ENCODE measurements at regions not wholly inside any gene's neighbourhood (a gene's known extent, or its start where the extent isn't known, plus 50 kb on each side); places are given as distances from the start of the nearest gene placed in this dataset.

DNA sequence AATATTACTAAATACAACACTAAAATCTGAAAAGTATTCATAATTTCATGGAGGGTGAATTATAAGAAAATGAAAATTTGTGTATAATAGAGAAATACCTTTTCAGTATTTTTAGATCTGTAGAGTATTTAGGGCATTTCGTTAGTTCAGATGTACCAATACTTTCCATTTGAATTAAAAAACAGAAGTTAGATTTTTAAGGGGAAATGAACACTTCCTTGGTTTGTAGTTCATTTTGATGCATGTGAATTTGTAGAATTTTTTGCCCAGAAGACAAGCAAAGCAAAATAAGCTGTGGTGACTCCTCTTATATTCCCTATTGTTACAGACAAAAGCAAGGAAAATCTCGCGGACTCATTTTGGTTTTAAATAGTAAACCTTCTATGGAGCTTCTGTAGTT, 209.0 kb upstream of the RPS23 start:
- H3K9me2 ChIP-seq (ENCODE audit: insufficient read depth, low read length): no peaks in the 10 kb centered on the region
- H3K9me3 ChIP-seq (ENCODE audit: low read length): no peaks in the 10 kb centered on the region
- H3K79me2 ChIP-seq (ENCODE audit: insufficient read depth, low read depth, low read length): no peaks in the 10 kb centered on the region
- TF ChIP-seq EZH2phosphoT487 (IDR thresholded peaks at IDR 0.05; ENCODE audit: borderline replicate concordance, low read depth, low read length): no peak
- TF ChIP-seq, protein P1, sequence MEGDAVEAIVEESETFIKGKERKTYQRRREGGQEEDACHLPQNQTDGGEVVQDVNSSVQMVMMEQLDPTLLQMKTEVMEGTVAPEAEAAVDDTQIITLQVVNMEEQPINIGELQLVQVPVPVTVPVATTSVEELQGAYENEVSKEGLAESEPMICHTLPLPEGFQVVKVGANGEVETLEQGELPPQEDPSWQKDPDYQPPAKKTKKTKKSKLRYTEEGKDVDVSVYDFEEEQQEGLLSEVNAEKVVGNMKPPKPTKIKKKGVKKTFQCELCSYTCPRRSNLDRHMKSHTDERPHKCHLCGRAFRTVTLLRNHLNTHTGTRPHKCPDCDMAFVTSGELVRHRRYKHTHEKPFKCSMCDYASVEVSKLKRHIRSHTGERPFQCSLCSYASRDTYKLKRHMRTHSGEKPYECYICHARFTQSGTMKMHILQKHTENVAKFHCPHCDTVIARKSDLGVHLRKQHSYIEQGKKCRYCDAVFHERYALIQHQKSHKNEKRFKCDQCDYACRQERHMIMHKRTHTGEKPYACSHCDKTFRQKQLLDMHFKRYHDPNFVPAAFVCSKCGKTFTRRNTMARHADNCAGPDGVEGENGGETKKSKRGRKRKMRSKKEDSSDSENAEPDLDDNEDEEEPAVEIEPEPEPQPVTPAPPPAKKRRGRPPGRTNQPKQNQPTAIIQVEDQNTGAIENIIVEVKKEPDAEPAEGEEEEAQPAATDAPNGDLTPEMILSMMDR (conservative IDR thresholded peaks at IDR 0.05; ENCODE audit: low read length): no peak
- no peak overlapping the region for H3K27ac ChIP-seq (ENCODE audit: low read depth, low read length, poor library complexity, severe bottlenecking)
- H3K4me3 ChIP-seq (ENCODE audit: low read depth, low read length, poor library complexity, severe bottlenecking): no peak overlapping the region
- CTCF ChIA-PET (ENCODE audit: unreplicated experiment): no interaction called here
- H3K36me3 ChIP-seq (ENCODE audit: insufficient read depth, low read length): no peaks in the 10 kb centered on the region
- no peak for DNase-seq (ENCODE audit: low spot score)
- no peaks in the 10 kb centered on the region for H3K4me1 ChIP-seq (ENCODE audit: insufficient read depth, low read length, poor library complexity, severe bottlenecking)
- no peak overlapping the region for H3K4me2 ChIP-seq (ENCODE audit: low read length)
- no peak overlapping the region for H2AFZ ChIP-seq (ENCODE audit: low read length)
- POLR2A ChIA-PET: no interaction called here
- H4K20me1 ChIP-seq (ENCODE audit: insufficient read depth, low read length): no peaks in the 10 kb centered on the region
- no TSS peak for BruUV-seq (replicated peaks)
- intact Hi-C loops (cut with micrococcal nuclease; ENCODE audit: unreplicated experiment): no loop called here

DNA sequence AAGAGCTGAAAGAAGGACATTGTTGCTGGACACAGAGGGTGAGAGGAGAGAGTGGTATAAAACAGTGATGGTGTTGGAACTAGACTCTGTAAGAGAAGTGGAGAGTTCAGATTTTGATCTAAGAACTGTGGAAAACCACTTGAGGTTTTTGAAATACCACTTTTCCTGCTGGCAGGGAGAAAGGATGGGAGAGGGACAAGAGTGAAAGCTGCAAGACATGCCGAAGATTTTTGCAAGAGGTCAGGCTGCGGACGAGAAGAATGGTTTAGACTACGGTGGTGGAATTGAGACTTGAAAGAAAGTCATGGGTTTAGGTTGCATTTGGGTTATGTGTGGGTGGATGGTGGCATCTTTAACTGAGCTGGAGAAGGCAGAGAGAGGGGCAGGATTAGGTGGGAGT, 202.2 kb upstream of the RPS23 start:
- DNase-seq (ENCODE audit: low spot score): no peak
- no TSS peak for BruUV-seq (replicated peaks)
- H3K4me2 ChIP-seq (ENCODE audit: low read length): no peak overlapping the region
- no peak overlapping the region for H3K4me3 ChIP-seq (ENCODE audit: low read depth, low read length, poor library complexity, severe bottlenecking)
- no peaks in the 10 kb centered on the region for H3K4me1 ChIP-seq (ENCODE audit: insufficient read depth, low read length, poor library complexity, severe bottlenecking)
- no peaks in the 10 kb centered on the region for H3K79me2 ChIP-seq (ENCODE audit: insufficient read depth, low read depth, low read length)
- no peaks in the 10 kb centered on the region for H3K9me3 ChIP-seq (ENCODE audit: low read length)
- H2AFZ ChIP-seq (ENCODE audit: low read length): no peak overlapping the region
- no peaks in the 10 kb centered on the region for H3K36me3 ChIP-seq (ENCODE audit: insufficient read depth, low read length)
- H3K27ac ChIP-seq (ENCODE audit: low read depth, low read length, poor library complexity, severe bottlenecking): no peak overlapping the region
- no peaks in the 10 kb centered on the region for H3K9me2 ChIP-seq (ENCODE audit: insufficient read depth, low read length)
- ChIA-PET POLR2A (no interaction called here), CTCF (ENCODE audit: unreplicated experiment) (no interaction called here)
- no peaks in the 10 kb centered on the region for H4K20me1 ChIP-seq (ENCODE audit: insufficient read depth, low read length)
- intact Hi-C loops (cut with micrococcal nuclease; ENCODE audit: unreplicated experiment): no loop called here
- TF ChIP-seq EZH2phosphoT487 (IDR thresholded peaks at IDR 0.05; ENCODE audit: borderline replicate concordance, low read depth, low read length): no peak
- TF ChIP-seq, protein P1 (conservative IDR thresholded peaks at IDR 0.05; ENCODE audit: low read length): no peak

DNA sequence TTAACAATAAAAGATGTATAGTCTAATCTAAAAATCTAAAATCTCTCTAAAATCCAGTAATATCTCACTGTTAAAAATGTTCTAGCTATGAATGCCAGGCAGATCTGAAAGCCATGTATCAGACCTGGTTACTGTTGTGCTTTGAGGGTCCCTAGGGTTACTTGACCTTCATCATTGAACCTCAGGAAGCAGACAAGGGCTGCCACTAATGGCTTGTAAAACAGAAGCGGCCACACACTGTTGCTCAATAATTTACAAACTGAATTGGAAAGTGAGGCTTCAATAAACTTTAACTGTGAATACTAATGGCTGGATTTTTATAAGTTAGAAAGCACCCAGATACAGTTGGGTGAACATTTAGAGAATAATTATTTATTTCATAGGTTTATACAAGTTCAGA, 198.0 kb upstream of the RPS23 start:
- Histone ChIP-seq H3K79me2 (ENCODE audit: insufficient read depth, low read depth, low read length) (no peaks in the 10 kb centered on the region), H2AFZ (ENCODE audit: low read length) (no peak overlapping the region), H3K27ac (ENCODE audit: low read depth, low read length, poor library complexity, severe bottlenecking) (no peak overlapping the region), H3K4me3 (ENCODE audit: low read depth, low read length, poor library complexity, severe bottlenecking) (no peak overlapping the region), H3K4me1 (ENCODE audit: insufficient read depth, low read length, poor library complexity, severe bottlenecking) (no peaks in the 10 kb centered on the region), H3K36me3 (ENCODE audit: insufficient read depth, low read length) (no peaks in the 10 kb centered on the region), H4K20me1 (ENCODE audit: insufficient read depth, low read length) (no peaks in the 10 kb centered on the region), H3K9me3 (ENCODE audit: low read length) (no peaks in the 10 kb centered on the region), H3K9me2 (ENCODE audit: insufficient read depth, low read length) (no peaks in the 10 kb centered on the region), H3K4me2 (ENCODE audit: low read length) (no peak overlapping the region)
- no TSS peak for BruUV-seq (replicated peaks)
- intact Hi-C loops (cut with micrococcal nuclease; ENCODE audit: unreplicated experiment): no loop called here
- ChIA-PET CTCF (ENCODE audit: unreplicated experiment) (no interaction called here), POLR2A (interaction anchor here (0.9 kb wide), 1 partner anchor 222 kb away, joined by 3 read pairs; no protein-coding TSS in a partner anchor)
- DNase-seq (ENCODE audit: low spot score): no peak
- TF ChIP-seq, protein P1 (conservative IDR thresholded peaks at IDR 0.05; ENCODE audit: low read length): no peak
- no peak for TF ChIP-seq EZH2phosphoT487 (IDR thresholded peaks at IDR 0.05; ENCODE audit: borderline replicate concordance, low read depth, low read length)
